Keratinocyte (primary cell): ENCODE measurements at regions not wholly inside any gene's neighbourhood (a gene's known extent, or its start where the extent isn't known, plus 50 kb on each side); places are given as distances from the start of the nearest gene placed in this dataset.

Experiments used
- DNase-seq: peaks from one replicate; pipeline ENCODE4 v3.0.0-alpha.2; 2011; ENCODE audit warnings: low read depth, missing footprints, low spot score
- FAIRE-seq: peaks from 2 replicates; lab custom pipeline; 2011; peaks lifted over from hg19 to GRCh38; lab: Jason Lieb, UNC
- H2AFZ ChIP-seq: 2 replicates; pipeline ENCODE4 v1.6.0; 2012; ENCODE audit warnings: low read length, control low read depth, inconsistent platforms; ENCODE audit not compliant: control insufficient read depth
- H3K27ac ChIP-seq: 2 replicates; pipeline ENCODE4 v1.5.1; 2011; ENCODE audit warnings: low read length; ENCODE audit not compliant: control insufficient read depth, insufficient read depth
- H3K27me3 ChIP-seq: 3 replicates; pipeline ENCODE4 v1.6.0; 2011; ENCODE audit warnings: low read length; ENCODE audit not compliant: control insufficient read depth, insufficient read depth; ENCODE audit errors: extremely low read depth
- H3K36me3 ChIP-seq, 2 experiments: 2 replicates in 1 of 2; 3 replicates in 1 of 2; pipeline ENCODE4 v1.5.1; 2011; ENCODE audit warnings: low read length in 2 of 2, mild to moderate bottlenecking in 1 of 2; ENCODE audit not compliant: control insufficient read depth in 2 of 2, insufficient read depth in 2 of 2; ENCODE audit errors: extremely low read depth in 1 of 2
- H3K4me1 ChIP-seq: 3 replicates; pipeline ENCODE4 v1.5.1; 2011; ENCODE audit warnings: low read length; ENCODE audit not compliant: control insufficient read depth, insufficient read depth; ENCODE audit errors: extremely low read depth
- H3K4me2 ChIP-seq: 3 replicates; pipeline ENCODE4 v1.6.0; 2011; ENCODE audit warnings: low read depth, low read length; ENCODE audit not compliant: control insufficient read depth, insufficient read depth; ENCODE audit errors: extremely low read depth
- H3K4me3 ChIP-seq, 3 experiments: fragments of 200-600 bp in 1 of 3; sonication (generic) in 1 of 3; 2 replicates in 2 of 3; 3 replicates in 1 of 3; pipeline ENCODE4 v1.5.1; 2011 to 2016; ENCODE audit warnings: low read length in 3 of 3, mild to moderate bottlenecking in 3 of 3, control low read depth in 2 of 3, inconsistent platforms in 1 of 3, low read depth in 1 of 3, mixed read lengths in 1 of 3, mixed run types in 1 of 3, moderate library complexity in 1 of 3; ENCODE audit not compliant: control insufficient read depth in 2 of 3, insufficient read depth in 2 of 3; ENCODE audit errors: extremely low read depth in 1 of 3
- H3K79me2 ChIP-seq: 2 replicates; pipeline ENCODE4 v1.6.0; 2012; ENCODE audit warnings: low read length; ENCODE audit not compliant: control insufficient read depth, insufficient read depth
- H3K9ac ChIP-seq: 3 replicates; pipeline ENCODE4 v1.6.0; 2011; ENCODE audit warnings: low read length; ENCODE audit not compliant: control insufficient read depth, insufficient read depth; ENCODE audit errors: extremely low read depth
- H3K9me1 ChIP-seq: 3 replicates; pipeline ENCODE4 v1.6.0; 2011; ENCODE audit warnings: low read length; ENCODE audit not compliant: control insufficient read depth, insufficient read depth; ENCODE audit errors: extremely low read depth
- H3K9me3 ChIP-seq: 2 replicates; pipeline ENCODE4 v1.5.1; 2012; ENCODE audit warnings: low read depth, low read length; ENCODE audit not compliant: control insufficient read depth
- H4K20me1 ChIP-seq: 3 replicates; pipeline ENCODE4 v1.6.0; 2011; ENCODE audit warnings: low read length; ENCODE audit not compliant: control insufficient read depth, insufficient read depth; ENCODE audit errors: extremely low read depth
- EZH2 ChIP-seq: IDR thresholded peaks from one replicate; pipeline ENCODE4 v1.6.1; 2012; ENCODE audit warnings: inconsistent platforms, mild to moderate bottlenecking, low read length, moderate library complexity
- dilution Hi-C: fragments of 300-500 bp; cut with MboI; formaldehyde crosslinking; loops from one replicate; pipeline ENCODE4 v1.7.0; 2020; ENCODE audit warnings: low sequenced_read_pairs; ENCODE audit not compliant: extremely low pct_ligation_motif_present
- TF ChIP-seq, protein P1 (sequence below), 3 experiments: IDR thresholded peaks in 1 of 3; conservative IDR thresholded peaks in 1 of 3; optimal IDR thresholded peaks in 1 of 3; 2 replicates in 2 of 3; 3 replicates in 1 of 3; pipeline versions ENCODE3 to v1.5.1; 2011; ENCODE audit warnings: low read length in 3 of 3, mild to moderate bottlenecking in 3 of 3, moderate library complexity in 2 of 3, control low read depth in 1 of 3, inconsistent platforms in 1 of 3; ENCODE audit not compliant: insufficient read depth in 2 of 3; ENCODE audit errors: extremely low read depth in 1 of 3

DNA sequence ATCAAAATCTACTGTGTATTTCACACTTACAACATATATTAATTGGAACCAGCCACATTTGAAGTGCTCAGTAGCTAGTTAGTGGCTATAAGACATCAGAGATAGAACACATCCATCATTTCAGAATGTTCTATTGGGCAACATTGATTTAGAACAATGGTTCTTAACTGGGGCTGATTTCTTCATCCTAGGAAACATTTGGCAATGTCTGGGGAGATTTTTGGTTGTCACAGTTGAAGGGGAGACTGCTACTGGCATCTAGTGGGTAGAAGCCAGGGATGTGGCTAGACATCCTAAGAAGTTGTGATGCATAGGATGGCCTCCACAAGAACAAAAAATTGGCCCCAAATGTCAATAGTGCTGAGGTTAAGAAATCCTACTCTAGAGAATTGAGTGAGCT is 132.5 kb downstream of the OLIG3 start:
- no peaks in the 10 kb centered on the region for H3K27me3 ChIP-seq
- H3K27ac ChIP-seq, result no peak overlapping the region
- peaks cover 5% of the 10 kb centered on the region for H3K4me1 ChIP-seq
- FAIRE-seq, result no peak
- H3K9ac ChIP-seq, result no peak overlapping the region
- H3K4me2 ChIP-seq, result no peak overlapping the region
- TF ChIP-seq, protein P1, sequence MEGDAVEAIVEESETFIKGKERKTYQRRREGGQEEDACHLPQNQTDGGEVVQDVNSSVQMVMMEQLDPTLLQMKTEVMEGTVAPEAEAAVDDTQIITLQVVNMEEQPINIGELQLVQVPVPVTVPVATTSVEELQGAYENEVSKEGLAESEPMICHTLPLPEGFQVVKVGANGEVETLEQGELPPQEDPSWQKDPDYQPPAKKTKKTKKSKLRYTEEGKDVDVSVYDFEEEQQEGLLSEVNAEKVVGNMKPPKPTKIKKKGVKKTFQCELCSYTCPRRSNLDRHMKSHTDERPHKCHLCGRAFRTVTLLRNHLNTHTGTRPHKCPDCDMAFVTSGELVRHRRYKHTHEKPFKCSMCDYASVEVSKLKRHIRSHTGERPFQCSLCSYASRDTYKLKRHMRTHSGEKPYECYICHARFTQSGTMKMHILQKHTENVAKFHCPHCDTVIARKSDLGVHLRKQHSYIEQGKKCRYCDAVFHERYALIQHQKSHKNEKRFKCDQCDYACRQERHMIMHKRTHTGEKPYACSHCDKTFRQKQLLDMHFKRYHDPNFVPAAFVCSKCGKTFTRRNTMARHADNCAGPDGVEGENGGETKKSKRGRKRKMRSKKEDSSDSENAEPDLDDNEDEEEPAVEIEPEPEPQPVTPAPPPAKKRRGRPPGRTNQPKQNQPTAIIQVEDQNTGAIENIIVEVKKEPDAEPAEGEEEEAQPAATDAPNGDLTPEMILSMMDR (optimal IDR thresholded peaks at IDR 0.05 in 1 of 3, IDR thresholded peaks at IDR 0.05 in 1 of 3, conservative IDR thresholded peaks at IDR 0.05 in 1 of 3; ENCODE audit: extremely low read depth in 1 of 3, insufficient read depth in 2 of 3, low read length in 3 of 3), result no peak
- TF ChIP-seq EZH2, result no peak
- H2AFZ ChIP-seq, result no peak overlapping the region
- no peaks in the 10 kb centered on the region for H3K9me3 ChIP-seq
- no peaks in the 10 kb centered on the region for H3K9me1 ChIP-seq
- dilution Hi-C loops, result no loop called here
- H3K79me2 ChIP-seq, result no peaks in the 10 kb centered on the region
- DNase-seq, result no peak
- H3K36me3 ChIP-seq, result no peaks in the 10 kb centered on the region
- no peak overlapping the region for H3K4me3 ChIP-seq
- no peaks in the 10 kb centered on the region for H4K20me1 ChIP-seq

DNA sequence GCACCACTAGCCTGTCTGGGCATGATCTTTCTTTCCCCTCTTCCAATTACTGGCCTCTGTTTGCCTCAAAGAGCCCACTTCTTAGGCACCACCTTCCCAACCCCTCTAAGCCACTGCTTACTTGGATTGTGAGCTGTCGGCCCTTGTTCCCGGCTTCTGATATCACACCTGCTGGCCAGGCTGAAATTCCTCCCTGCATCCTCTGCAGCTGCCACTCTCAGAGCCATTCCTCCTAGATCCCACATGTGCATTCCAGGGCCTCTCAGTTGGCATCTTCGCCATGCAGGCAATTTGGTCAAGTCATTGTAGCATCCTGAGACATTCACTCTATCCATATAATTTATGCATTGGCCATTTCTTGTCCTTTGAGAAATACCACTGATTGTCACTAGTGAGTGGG is 135.9 kb downstream of the OLIG3 start:
- Histone ChIP-seq H3K9me3 (no peaks in the 10 kb centered on the region), H3K4me3 (no peak overlapping the region), H3K9ac (no peak overlapping the region), H3K4me1 (no peaks in the 10 kb centered on the region), H3K79me2 (no peaks in the 10 kb centered on the region), H3K4me2 (no peak overlapping the region), H3K9me1 (no peaks in the 10 kb centered on the region), H4K20me1 (no peaks in the 10 kb centered on the region), H3K36me3 (no peaks in the 10 kb centered on the region), H3K27ac (no peak overlapping the region), H2AFZ (peak overlapping the region; percentile 6), H3K27me3 (no peaks in the 10 kb centered on the region)
- dilution Hi-C loops, result no loop called here
- DNase-seq (no peak), FAIRE-seq (no peak)
- TF ChIP-seq, protein P1 (optimal IDR thresholded peaks at IDR 0.05 in 1 of 3, IDR thresholded peaks at IDR 0.05 in 1 of 3, conservative IDR thresholded peaks at IDR 0.05 in 1 of 3; ENCODE audit: extremely low read depth in 1 of 3, insufficient read depth in 2 of 3, low read length in 3 of 3), result no peak
